ENCODE measurements at regions not wholly inside any gene's neighbourhood (a gene's known extent, or its start where the extent isn't known, plus 50 kb on each side); places are given as distances from the start of the nearest gene placed in this dataset.

- TF ChIP-seq DZIP1 (CRISPR knock-in tag; IDR thresholded peaks at IDR 0.05) (no peak), ZNF225 (CRISPR knock-in tag; IDR thresholded peaks at IDR 0.05) (no peak)
Observed at GRCh38 chr4:180394312-180394711, 1848.9 kb upstream of the TENM3 start (continued).

- Histone ChIP-seq H3K27ac (ENCODE audit: extremely low read length, insufficient read depth, low read length) (no peak overlapping the region), H3K9ac (ENCODE audit: insufficient read depth, low read depth, low read length) (no peak overlapping the region), H3K4me1 (ENCODE audit: insufficient read depth, low read length) (no peaks in the 10 kb centered on the region), H3K79me2 (ENCODE audit: insufficient read depth, low read length) (no peaks in the 10 kb centered on the region), H3K4me3 (replicated peaks in 1 of 3; ENCODE audit: insufficient read depth in 1 of 3, low read depth in 2 of 3, low read length in 3 of 3) (no peak overlapping the region), H3K9me3 (ENCODE audit: low read length) (no peaks in the 10 kb centered on the region), H3K36me3 (replicated peaks in 1 of 2; ENCODE audit: control insufficient read depth in 1 of 2, insufficient read depth in 2 of 2, low read length in 2 of 2) (no peaks in the 10 kb centered on the region), H2AFZ (ENCODE audit: low read length) (no peak overlapping the region), H3K4me2 (ENCODE audit: low read depth, low read length) (no peak overlapping the region), H3K27me3 (ENCODE audit: control insufficient read depth in 1 of 2, insufficient read depth in 2 of 2, low read length in 2 of 2) (no peaks in the 10 kb centered on the region; a peak in 1 of 5 replicates), H4K20me1 (ENCODE audit: insufficient read depth, low read length) (no peaks in the 10 kb centered on the region)
- POLR2A ChIA-PET, result no interaction called here
- no TSS peak for BruUV-seq (replicated peaks)
- DNase-seq (ENCODE audit: low spot score) (no peak), FAIRE-seq (no peak), ATAC-seq (no peak)
- in situ Hi-C loops (cut with HindIII; ENCODE audit: extremely low pct_ligation_motif_present, low pct_unique_long_range_greater_than_20kb), result no loop called here
- intact Hi-C loops (cut with micrococcal nuclease; ENCODE audit: unreplicated experiment), result no loop called here
- CTCF ChIA-PET (ENCODE audit: low intra/inter-chr PET ratio, low total read pairs), result no interaction called here
- 35% methylated on average over 3 of the region's 3 CpGs for WGBS (ENCODE audit: low lambda C conversion rate)
- TF ChIP-seq BCL6 (CRISPR knock-in tag; IDR thresholded peaks at IDR 0.05) (no peak), ZNF576 (CRISPR knock-in tag; IDR thresholded peaks at IDR 0.05) (no peak), ZBTB7A (CRISPR knock-in tag; IDR thresholded peaks at IDR 0.05) (no peak), SRF (IDR thresholded peaks at IDR 0.05; ENCODE audit: low read depth, low read length) (no peak), ZNF639 (CRISPR knock-in tag; conservative IDR thresholded peaks at IDR 0.05) (no peak)
- TF ChIP-seq, protein P1, sequence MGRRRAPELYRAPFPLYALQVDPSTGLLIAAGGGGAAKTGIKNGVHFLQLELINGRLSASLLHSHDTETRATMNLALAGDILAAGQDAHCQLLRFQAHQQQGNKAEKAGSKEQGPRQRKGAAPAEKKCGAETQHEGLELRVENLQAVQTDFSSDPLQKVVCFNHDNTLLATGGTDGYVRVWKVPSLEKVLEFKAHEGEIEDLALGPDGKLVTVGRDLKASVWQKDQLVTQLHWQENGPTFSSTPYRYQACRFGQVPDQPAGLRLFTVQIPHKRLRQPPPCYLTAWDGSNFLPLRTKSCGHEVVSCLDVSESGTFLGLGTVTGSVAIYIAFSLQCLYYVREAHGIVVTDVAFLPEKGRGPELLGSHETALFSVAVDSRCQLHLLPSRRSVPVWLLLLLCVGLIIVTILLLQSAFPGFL (CRISPR knock-in tag; IDR thresholded peaks at IDR 0.05), result no peak
- TF ChIP-seq, protein P2, sequence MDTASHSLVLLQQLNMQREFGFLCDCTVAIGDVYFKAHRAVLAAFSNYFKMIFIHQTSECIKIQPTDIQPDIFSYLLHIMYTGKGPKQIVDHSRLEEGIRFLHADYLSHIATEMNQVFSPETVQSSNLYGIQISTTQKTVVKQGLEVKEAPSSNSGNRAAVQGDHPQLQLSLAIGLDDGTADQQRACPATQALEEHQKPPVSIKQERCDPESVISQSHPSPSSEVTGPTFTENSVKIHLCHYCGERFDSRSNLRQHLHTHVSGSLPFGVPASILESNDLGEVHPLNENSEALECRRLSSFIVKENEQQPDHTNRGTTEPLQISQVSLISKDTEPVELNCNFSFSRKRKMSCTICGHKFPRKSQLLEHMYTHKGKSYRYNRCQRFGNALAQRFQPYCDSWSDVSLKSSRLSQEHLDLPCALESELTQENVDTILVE (CRISPR knock-in tag; IDR thresholded peaks at IDR 0.05), result no peak
- TF ChIP-seq, protein P3, sequence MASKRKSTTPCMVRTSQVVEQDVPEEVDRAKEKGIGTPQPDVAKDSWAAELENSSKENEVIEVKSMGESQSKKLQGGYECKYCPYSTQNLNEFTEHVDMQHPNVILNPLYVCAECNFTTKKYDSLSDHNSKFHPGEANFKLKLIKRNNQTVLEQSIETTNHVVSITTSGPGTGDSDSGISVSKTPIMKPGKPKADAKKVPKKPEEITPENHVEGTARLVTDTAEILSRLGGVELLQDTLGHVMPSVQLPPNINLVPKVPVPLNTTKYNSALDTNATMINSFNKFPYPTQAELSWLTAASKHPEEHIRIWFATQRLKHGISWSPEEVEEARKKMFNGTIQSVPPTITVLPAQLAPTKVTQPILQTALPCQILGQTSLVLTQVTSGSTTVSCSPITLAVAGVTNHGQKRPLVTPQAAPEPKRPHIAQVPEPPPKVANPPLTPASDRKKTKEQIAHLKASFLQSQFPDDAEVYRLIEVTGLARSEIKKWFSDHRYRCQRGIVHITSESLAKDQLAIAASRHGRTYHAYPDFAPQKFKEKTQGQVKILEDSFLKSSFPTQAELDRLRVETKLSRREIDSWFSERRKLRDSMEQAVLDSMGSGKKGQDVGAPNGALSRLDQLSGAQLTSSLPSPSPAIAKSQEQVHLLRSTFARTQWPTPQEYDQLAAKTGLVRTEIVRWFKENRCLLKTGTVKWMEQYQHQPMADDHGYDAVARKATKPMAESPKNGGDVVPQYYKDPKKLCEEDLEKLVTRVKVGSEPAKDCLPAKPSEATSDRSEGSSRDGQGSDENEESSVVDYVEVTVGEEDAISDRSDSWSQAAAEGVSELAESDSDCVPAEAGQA (IDR thresholded peaks at IDR 0.05; ENCODE audit: low read depth), result no peak
- TF ChIP-seq, protein P3 (CRISPR knock-in tag; IDR thresholded peaks at IDR 0.05; ENCODE audit: borderline replicate concordance), result no peak
Observed at GRCh38 chr4:180394730-180395129, 1848.5 kb upstream of the TENM3 start.

Measured in HepG2 (cell line).